ENCODE measurements at regions not wholly inside any gene's neighbourhood (a gene's known extent, or its start where the extent isn't known, plus 50 kb on each side); places are given as distances from the start of the nearest gene placed in this dataset.

DNA sequence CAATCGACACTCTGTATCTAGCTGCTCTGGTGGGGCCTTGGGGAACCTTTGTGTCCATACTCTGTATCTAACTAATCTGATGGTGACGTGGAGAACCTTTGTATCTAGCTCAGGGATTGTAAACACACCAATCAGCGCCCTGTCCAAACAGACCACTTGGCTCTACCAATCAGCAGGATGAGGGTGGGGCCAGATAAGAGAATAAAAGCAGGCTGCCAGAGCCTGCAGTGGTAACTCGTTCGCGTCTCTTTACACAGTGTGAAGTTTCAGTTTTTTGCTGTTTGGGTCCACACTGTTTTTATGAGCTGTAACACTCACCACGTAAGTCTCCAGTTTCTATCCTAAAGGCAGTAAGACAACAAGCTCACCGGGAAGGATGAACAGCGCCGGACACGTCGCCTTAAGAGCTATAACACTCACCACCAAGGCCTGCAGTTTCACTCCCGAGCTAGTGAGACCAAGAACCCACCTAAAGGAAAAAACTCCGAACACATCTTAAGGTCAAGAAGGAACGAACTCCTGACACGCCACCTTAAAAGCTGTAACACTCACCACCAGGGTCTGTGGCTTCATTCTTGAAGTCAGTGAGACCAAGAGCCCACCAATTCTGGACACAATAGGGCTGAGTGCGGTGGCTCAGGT is 64.6 kb downstream of the KPNA2 start (continued):
- TF ChIP-seq XBP1 (CRISPR knock-in tag; IDR thresholded peaks at IDR 0.05) = no peak
- TF ChIP-seq NR2F1 (CRISPR knock-in tag; IDR thresholded peaks at IDR 0.05) = no peak
- no peak for TF ChIP-seq ZNF841 (CRISPR knock-in tag; IDR thresholded peaks at IDR 0.05; ENCODE audit: borderline replicate concordance)
- no peak for TF ChIP-seq HOXA9 (CRISPR knock-in tag; IDR thresholded peaks at IDR 0.05; ENCODE audit: borderline replicate concordance)
- no peak for TF ChIP-seq ZNF136 (CRISPR knock-in tag; IDR thresholded peaks at IDR 0.05; ENCODE audit: low read depth)
- no peak for TF ChIP-seq ZNF570 (CRISPR knock-in tag; IDR thresholded peaks at IDR 0.05; ENCODE audit: borderline replicate concordance)
- no peak for TF ChIP-seq YEATS2 (CRISPR knock-in tag; IDR thresholded peaks at IDR 0.05; ENCODE audit: borderline replicate concordance)
- no peak for TF ChIP-seq ZSCAN20 (CRISPR knock-in tag; IDR thresholded peaks at IDR 0.05; ENCODE audit: borderline replicate concordance)
- no peak for TF ChIP-seq ZNF891 (CRISPR knock-in tag; IDR thresholded peaks at IDR 0.05)
- TF ChIP-seq POLR2A (IDR thresholded peaks at IDR 0.05; ENCODE audit: insufficient read depth in 1 of 2, low read depth in 2 of 2, low read length in 2 of 2) = peak; percentile 60 to 77; a peak in 3 of 4 replicates
- TF ChIP-seq IKZF5 (CRISPR knock-in tag; IDR thresholded peaks at IDR 0.05) = no peak
- no peak for TF ChIP-seq ZNF225 (CRISPR knock-in tag; IDR thresholded peaks at IDR 0.05)
- TF ChIP-seq TAF15 (IDR thresholded peaks at IDR 0.05; ENCODE audit: low read depth, low read length, poor library complexity, severe bottlenecking) = no peak
- no peak for TF ChIP-seq RXRB (CRISPR knock-in tag; IDR thresholded peaks at IDR 0.05; ENCODE audit: borderline replicate concordance)
- 0 out of 2 replicates have a peak, but pooled peaks have one; percentile 27 for TF ChIP-seq TRIM24 (CRISPR knock-in tag; IDR thresholded peaks at IDR 0.05)
- no peak for TF ChIP-seq MAZ (IDR thresholded peaks at IDR 0.05; ENCODE audit: borderline replicate concordance, low read depth, low read length)
- TF ChIP-seq MAZ (CRISPR knock-in tag; IDR thresholded peaks at IDR 0.05; ENCODE audit: low read depth) = no peak
- TF ChIP-seq NAIF1 (CRISPR knock-in tag; IDR thresholded peaks at IDR 0.05; ENCODE audit: borderline replicate concordance) = no peak
- no peak for TF ChIP-seq ATF2 (CRISPR knock-in tag; IDR thresholded peaks at IDR 0.05)
- TF ChIP-seq, protein P1, sequence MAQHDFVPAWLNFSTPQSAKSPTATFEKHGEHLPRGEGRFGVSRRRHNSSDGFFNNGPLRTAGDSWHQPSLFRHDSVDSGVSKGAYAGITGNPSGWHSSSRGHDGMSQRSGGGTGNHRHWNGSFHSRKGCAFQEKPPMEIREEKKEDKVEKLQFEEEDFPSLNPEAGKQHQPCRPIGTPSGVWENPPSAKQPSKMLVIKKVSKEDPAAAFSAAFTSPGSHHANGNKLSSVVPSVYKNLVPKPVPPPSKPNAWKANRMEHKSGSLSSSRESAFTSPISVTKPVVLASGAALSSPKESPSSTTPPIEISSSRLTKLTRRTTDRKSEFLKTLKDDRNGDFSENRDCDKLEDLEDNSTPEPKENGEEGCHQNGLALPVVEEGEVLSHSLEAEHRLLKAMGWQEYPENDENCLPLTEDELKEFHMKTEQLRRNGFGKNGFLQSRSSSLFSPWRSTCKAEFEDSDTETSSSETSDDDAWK (CRISPR knock-in tag; IDR thresholded peaks at IDR 0.05) = no peak
- no peak for TF ChIP-seq SETDB1 (CRISPR knock-in tag; IDR thresholded peaks at IDR 0.05; ENCODE audit: borderline replicate concordance)
- TF ChIP-seq, protein P2, sequence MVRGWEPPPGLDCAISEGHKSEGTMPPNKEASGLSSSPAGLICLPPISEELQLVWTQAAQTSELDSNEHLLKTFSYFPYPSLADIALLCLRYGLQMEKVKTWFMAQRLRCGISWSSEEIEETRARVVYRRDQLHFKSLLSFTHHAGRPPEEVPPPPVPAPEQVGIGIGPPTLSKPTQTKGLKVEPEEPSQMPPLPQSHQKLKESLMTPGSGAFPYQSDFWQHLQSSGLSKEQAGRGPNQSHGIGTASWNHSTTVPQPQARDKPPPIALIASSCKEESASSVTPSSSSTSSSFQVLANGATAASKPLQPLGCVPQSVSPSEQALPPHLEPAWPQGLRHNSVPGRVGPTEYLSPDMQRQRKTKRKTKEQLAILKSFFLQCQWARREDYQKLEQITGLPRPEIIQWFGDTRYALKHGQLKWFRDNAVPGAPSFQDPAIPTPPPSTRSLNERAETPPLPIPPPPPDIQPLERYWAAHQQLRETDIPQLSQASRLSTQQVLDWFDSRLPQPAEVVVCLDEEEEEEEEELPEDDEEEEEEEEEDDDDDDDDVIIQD (CRISPR knock-in tag; IDR thresholded peaks at IDR 0.05; ENCODE audit: low read depth) = peak; percentile 73; the same call in 1 of the 2 replicates

Measured in HepG2 (cell line).